ENCODE measurements at regions not wholly inside any gene's neighbourhood (a gene's known extent, or its start where the extent isn't known, plus 50 kb on each side); places are given as distances from the start of the nearest gene placed in this dataset.

GRCh38 chr16:52078716-52079655 is 468.0 kb downstream of the TOX3 start:
- Histone ChIP-seq H3K27ac (no peak overlapping the region), H3K4me3 (no peak overlapping the region), H3K36me3 (no peaks in the 10 kb centered on the region), H3K27me3 (no peaks in the 10 kb centered on the region), H3K4me1 (no peaks in the 10 kb centered on the region), H3K9me3 (no peaks in the 10 kb centered on the region)
- DNase-seq (ENCODE audit: low spot score): no peak
- TF ChIP-seq CTCF (IDR thresholded peaks at IDR 0.05): no peak

- Histone ChIP-seq H3K36me3 (no peaks in the 10 kb centered on the region), H3K27me3 (no peaks in the 10 kb centered on the region), H3K9me3 (no peaks in the 10 kb centered on the region), H3K27ac (no peak overlapping the region), H3K4me3 (no peak overlapping the region), H3K4me1 (no peaks in the 10 kb centered on the region)
- no peak for TF ChIP-seq CTCF (IDR thresholded peaks at IDR 0.05)
- no peak for DNase-seq (ENCODE audit: low spot score)
Measured at GRCh38 chr16:52077607-52078006, 469.3 kb downstream of the TOX3 start.

- Histone ChIP-seq H3K4me1 (no peaks in the 10 kb centered on the region), H3K9me3 (no peaks in the 10 kb centered on the region), H3K36me3 (no peaks in the 10 kb centered on the region), H3K27me3 (no peaks in the 10 kb centered on the region), H3K27ac (no peak overlapping the region), H3K4me3 (no peak overlapping the region)
- DNase-seq (ENCODE audit: low spot score): no peak
- no peak for TF ChIP-seq CTCF (IDR thresholded peaks at IDR 0.05)
Measured at GRCh38 chr16:52076801-52077201, 470.1 kb downstream of the TOX3 start.

GRCh38 chr16:52076332-52076731 is 470.6 kb downstream of the TOX3 start:
- DNase-seq (ENCODE audit: low spot score): no peak
- Histone ChIP-seq H3K9me3 (no peaks in the 10 kb centered on the region), H3K36me3 (no peaks in the 10 kb centered on the region), H3K27me3 (no peaks in the 10 kb centered on the region), H3K27ac (no peak overlapping the region), H3K4me1 (no peaks in the 10 kb centered on the region), H3K4me3 (no peak overlapping the region)
- TF ChIP-seq CTCF (IDR thresholded peaks at IDR 0.05): no peak

GRCh38 chr16:52074133-52074532 is 472.8 kb downstream of the TOX3 start:
- H3K36me3 ChIP-seq: no peaks in the 10 kb centered on the region
- no peaks in the 10 kb centered on the region for H3K9me3 ChIP-seq
- no peak for DNase-seq (ENCODE audit: low spot score)
- H3K27me3 ChIP-seq: no peaks in the 10 kb centered on the region
- H3K4me3 ChIP-seq: no peak overlapping the region
- no peak overlapping the region for H3K27ac ChIP-seq
- TF ChIP-seq CTCF (IDR thresholded peaks at IDR 0.05): no peak
- no peaks in the 10 kb centered on the region for H3K4me1 ChIP-seq
